Loucy (cell line): ENCODE measurements at regions not wholly inside any gene's neighbourhood (a gene's known extent, or its start where the extent isn't known, plus 50 kb on each side); places are given as distances from the start of the nearest gene placed in this dataset.

Source experiments
- CTCF ChIP-seq: fragments of 200-600 bp; sonication (generic); conservative IDR thresholded peaks from 2 replicates; pipeline ENCODE4 v1.5.1; 2014; ENCODE audit warnings: mild to moderate bottlenecking, antibody characterized with exemption, low read length
- EZH2phosphoT487 ChIP-seq: fragments of 200-600 bp; IDR thresholded peaks from 2 replicates; pipeline ENCODE4 v1.6.1; 2018; ENCODE audit warnings: antibody characterized with exemption, mild to moderate bottlenecking, moderate library complexity, borderline replicate concordance

- TF ChIP-seq CTCF: no peak
- no peak for TF ChIP-seq EZH2phosphoT487
Measured at GRCh38 chr3:157906627-157907026, 199.6 kb downstream of the SHOX2 start.
